ENCODE measurements at regions not wholly inside any gene's neighbourhood (a gene's known extent, or its start where the extent isn't known, plus 50 kb on each side); places are given as distances from the start of the nearest gene placed in this dataset.
"Not testable (repeated sequence)": the region's sequence is repeated elsewhere in the genome, so short reads cannot be mapped to it uniquely, and the experiment has no call there.

- no peak for DNase-seq
These were observed 1690.6 kb upstream of the LRRTM3 start for GRCh38 chr10:65235266-65235665.

GRCh38 chr10:65235846-65236245, 1690.0 kb upstream of the LRRTM3 start:
- DNase-seq, result no peak

- no peak for DNase-seq
These were observed 1660.3 kb upstream of the LRRTM3 start for GRCh38 chr10:65265451-65265954.

- not testable (repeated sequence) for DNase-seq
These were observed 1656.3 kb upstream of the LRRTM3 start for GRCh38 chr10:65269551-65269950.

GRCh38 chr10:65270969-65271368, 1654.9 kb upstream of the LRRTM3 start:
- DNase-seq, result no peak

- DNase-seq, result no peak
These were observed 1652.7 kb upstream of the LRRTM3 start for GRCh38 chr10:65273115-65273514.

GRCh38 chr10:65275296-65275695, 1650.5 kb upstream of the LRRTM3 start:
- DNase-seq, result no peak

GRCh38 chr10:65284495-65285041, 1641.3 kb upstream of the LRRTM3 start:
- no peak for DNase-seq

GRCh38 chr10:65285726-65286125, 1640.1 kb upstream of the LRRTM3 start:
- DNase-seq, result not testable (repeated sequence)

GRCh38 chr10:65291286-65291685, 1634.5 kb upstream of the LRRTM3 start:
- DNase-seq, result no peak

- no peak for DNase-seq
These were observed 1633.3 kb upstream of the LRRTM3 start for GRCh38 chr10:65292551-65292950.

- DNase-seq, result no peak
These were observed 1631.5 kb upstream of the LRRTM3 start for GRCh38 chr10:65294329-65294728.

- DNase-seq, result no peak
These were observed 1624.7 kb upstream of the LRRTM3 start for GRCh38 chr10:65301181-65301580.

- no peak for DNase-seq
These were observed 1619.6 kb upstream of the LRRTM3 start for GRCh38 chr10:65306201-65306600.

GRCh38 chr10:65312876-65313275, 1613.0 kb upstream of the LRRTM3 start:
- DNase-seq, result no peak

GRCh38 chr10:65313406-65313805, 1612.4 kb upstream of the LRRTM3 start:
- no peak for DNase-seq

GRCh38 chr10:65314253-65314652, 1611.6 kb upstream of the LRRTM3 start:
- DNase-seq, result no peak

GRCh38 chr10:65319493-65319892, 1606.3 kb upstream of the LRRTM3 start:
- no peak for DNase-seq

- no peak for DNase-seq
These were observed 1605.4 kb upstream of the LRRTM3 start for GRCh38 chr10:65320236-65321026.

- DNase-seq, result no peak
These were observed 1602.0 kb upstream of the LRRTM3 start for GRCh38 chr10:65323802-65324201.

- no peak for DNase-seq
These were observed 1599.9 kb upstream of the LRRTM3 start for GRCh38 chr10:65325913-65326312.

- no peak for DNase-seq
These were observed 1597.3 kb upstream of the LRRTM3 start for GRCh38 chr10:65328486-65328885.

- DNase-seq, result no peak
These were observed 1590.5 kb upstream of the LRRTM3 start for GRCh38 chr10:65335311-65335710.

- no peak for DNase-seq
These were observed 1585.5 kb upstream of the LRRTM3 start for GRCh38 chr10:65340340-65340739.
